Middle frontal gyrus (tissue), 1 donor: ENCODE measurements at regions not wholly inside any gene's neighbourhood (a gene's known extent, or its start where the extent isn't known, plus 50 kb on each side); places are given as distances from the start of the nearest gene placed in this dataset.
"Not testable (repeated sequence)": the region's sequence is repeated elsewhere in the genome, so short reads cannot be mapped to it uniquely, and the experiment has no call there.

Experiments used
- DNase-seq: peaks from one replicate; pipeline ENCODE4 v3.0.0-alpha.2; 2015; ENCODE audit warnings: low spot score; ENCODE audit errors: extremely low spot score

DNA sequence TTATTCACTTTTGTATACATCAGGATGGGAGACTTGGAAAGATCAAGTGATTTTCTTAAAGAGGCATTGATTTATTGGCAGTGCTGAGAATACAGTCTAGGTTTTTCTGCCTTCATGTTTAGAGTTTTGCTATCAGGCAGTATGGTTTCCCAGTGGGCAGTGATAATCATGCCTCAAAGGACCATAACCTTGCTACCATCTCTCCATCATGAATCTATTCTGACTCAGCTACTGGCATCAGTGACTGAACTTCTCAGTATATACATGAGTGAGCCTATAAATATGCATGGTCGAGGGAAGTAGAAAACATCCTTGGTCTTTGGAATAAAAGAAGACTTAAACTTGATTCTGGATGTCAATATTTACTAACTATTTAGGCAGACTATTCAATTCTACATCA lies 562.0 kb upstream of the AADAT start:
- DNase-seq = no peak

DNA sequence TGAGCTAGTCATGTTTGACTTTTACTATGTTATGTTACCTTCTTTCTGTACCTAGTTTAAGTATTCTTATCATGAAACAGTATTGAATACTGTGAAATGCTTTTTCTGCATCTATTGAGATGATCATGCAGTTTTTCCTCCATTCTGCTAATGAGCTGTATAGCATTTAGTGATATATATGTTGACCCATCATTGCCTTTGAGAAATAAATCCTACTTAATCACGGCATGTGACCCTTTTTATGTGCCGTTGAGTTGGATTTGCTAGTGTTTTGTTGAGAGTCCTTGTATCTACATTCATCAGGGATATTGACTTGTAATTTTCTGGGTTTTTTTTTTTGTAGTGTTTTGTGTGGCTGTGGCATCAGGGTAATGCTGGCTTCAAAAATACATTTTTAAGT lies 537.7 kb upstream of the AADAT start:
- DNase-seq = no peak

GRCh38 chr4:170623899-170624298 lies 534.1 kb upstream of the AADAT start:
- DNase-seq = no peak

DNA sequence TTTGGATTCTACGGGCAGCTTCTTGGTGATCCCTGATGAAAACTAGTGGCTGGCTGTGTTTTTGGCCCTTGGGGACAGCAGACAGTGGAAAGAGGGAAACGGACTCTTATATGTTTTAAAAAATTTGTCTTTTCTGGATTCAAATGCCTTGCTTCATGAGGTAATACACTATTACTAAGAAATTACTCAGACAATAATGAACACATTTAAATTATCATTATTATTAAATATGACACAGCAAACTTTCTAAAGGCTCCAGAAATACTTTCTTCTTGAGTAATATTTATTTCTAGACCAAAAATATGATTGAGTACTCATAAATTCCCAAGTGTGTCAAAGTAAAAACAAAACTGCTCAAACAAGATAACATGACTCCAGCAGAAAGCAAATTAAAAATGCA lies 520.7 kb upstream of the AADAT start:
- no peak for DNase-seq

DNA sequence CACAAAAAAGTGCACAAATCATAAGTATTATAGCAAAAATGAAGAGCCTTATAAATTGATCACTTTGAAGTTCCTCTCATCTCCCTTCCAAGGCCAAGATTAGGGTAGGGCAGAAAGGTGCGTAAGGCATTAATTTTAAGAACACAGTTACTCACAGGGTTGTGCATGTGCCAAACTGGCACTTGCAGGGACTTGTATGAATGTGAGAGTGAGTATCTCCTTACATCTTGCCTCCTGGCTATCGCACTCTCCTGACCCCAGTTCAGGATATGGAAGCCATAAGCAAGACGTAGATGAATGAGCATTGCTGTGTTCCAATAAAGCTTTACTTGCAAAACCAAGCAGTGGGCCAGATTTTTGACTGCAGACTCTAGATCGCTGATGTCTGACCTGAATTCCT lies 510.1 kb upstream of the AADAT start:
- no peak for DNase-seq

DNA sequence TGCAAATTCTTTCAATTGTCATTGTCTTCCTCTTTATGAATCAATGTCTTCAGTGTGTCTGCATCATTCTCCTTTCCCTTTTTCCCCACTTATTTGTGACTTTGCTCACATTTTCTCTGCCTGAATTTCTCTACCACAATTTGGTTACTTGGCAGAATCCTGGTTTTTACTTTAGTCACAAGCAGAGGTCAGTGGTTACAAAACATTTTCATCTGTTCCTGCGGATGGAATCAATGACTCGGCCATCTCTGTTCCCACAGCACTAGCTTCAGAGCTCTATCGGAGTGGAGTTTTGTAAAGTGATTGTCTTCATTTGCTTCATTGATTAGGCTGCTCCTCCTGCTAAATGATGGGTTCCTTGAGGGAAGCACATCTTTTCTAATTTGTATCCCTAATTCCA lies 501.3 kb upstream of the AADAT start:
- DNase-seq = no peak

DNA sequence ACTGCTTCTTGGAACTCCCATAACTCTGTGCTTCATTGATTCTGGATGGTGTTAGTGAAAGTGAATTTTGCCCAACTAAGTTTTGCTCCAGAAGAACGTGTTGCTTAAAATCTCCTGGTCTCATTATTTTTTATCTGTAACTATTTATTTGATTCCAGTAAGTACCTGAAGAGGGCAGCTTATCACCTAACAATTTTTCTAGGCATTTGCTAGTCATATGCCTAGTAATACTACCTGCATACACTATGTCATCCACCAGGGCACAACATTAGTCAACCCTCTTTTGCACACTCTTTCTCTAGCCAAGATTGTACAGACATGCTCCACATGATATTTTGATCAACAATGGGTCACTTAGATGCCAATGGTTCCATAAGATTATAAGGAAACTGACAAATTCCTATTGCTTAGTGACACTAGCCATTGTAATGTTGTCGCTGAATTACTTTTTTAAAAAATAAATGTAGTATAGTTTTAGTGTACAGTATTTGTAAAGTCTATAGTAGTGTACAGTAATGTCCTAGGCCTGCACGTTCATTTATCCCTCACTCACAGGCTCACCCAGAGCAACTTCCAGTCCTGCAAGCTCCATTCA lies 499.9 kb upstream of the AADAT start:
- DNase-seq = no peak

- DNase-seq = no peak
These were observed 492.2 kb upstream of the AADAT start for GRCh38 chr4:170581969-170582368.

DNA sequence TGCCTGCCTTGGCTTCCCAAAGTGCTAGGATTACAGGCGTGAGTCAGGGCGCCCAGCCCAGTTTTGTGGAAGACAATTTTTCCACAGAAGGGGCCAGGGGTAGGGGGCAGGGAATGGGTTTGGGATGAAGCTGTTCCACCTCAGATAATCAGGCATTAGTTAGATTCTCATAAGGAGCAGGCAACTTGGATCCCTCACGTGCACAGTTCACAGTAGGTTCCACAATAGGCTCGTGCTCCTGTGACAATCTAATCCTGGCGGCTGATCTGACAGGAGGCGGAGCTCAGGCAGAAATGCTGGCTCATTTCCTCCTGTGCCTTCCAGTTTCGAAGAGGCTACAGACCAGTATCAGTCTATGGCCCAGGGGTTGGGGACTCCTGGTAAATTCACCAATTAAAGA lies 491.6 kb upstream of the AADAT start:
- DNase-seq = no peak

DNA sequence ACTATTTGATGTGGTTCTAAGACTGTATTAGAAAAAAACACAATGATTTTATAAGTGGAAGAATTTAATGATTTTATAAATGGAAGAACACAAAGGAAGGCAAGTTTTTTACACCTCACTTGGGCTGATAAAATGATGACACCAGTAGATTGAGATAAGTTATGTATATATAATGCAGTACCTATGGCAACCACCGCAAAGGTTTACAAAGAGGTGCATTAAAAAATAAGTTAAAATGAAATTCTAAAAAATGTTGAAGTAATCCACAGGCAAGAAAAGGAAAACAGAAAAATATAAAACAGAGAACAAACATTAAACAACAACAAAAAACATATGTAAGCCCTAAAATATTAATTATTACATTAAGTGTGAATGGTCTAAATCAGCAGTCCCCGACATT lies 490.9 kb upstream of the AADAT start:
- DNase-seq = no peak

GRCh38 chr4:170538821-170539473 lies 449.2 kb upstream of the AADAT start:
- no peak for DNase-seq

GRCh38 chr4:170529748-170530722 lies 440.3 kb upstream of the AADAT start:
- no peak for DNase-seq

- no peak for DNase-seq
These were observed 436.7 kb upstream of the AADAT start for GRCh38 chr4:170526471-170526870.

DNA sequence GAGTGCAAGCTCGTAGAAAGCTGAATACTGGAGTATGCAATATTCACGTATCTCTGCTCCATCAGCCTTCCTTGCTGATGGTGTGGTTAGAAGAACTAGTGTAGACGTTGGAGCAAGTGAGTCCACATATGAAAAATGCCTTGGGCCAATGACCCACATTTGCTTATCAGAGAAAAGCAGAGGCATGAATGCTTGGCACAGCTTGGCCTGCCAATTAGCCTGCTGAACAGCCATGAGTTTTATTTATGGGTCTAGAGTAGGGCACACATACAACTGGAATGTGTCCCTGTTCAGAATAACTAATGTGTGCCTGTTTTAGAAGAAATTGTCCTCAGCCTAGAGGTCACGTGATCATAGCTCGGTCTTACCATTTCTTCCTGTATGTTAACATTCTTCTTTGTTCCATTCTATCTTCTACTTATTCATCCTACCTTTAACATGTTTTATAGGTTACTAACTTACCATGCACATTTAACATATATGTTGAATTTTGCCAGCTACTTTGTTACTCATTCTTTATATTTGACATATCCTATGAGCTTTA lies 432.7 kb upstream of the AADAT start:
- no peak for DNase-seq

DNA sequence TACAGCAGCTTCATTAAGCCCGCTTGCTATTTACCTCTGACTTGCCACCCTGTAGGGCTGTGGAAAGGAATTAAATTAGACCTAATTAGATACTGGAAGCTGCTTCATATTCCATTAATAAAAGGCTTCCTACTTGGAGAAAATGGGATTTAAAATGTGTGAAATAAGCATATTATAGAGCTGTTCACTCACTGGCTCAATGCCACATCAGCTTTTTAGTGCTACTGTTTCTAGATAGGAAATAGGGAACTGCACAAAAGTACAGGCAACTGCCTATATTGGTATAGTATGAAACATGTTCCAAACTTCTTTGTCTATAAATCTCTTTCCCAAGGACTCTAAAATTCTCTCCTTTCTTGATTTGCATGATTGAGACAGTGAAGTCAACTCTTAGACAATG lies 407.9 kb upstream of the AADAT start:
- no peak for DNase-seq

DNA sequence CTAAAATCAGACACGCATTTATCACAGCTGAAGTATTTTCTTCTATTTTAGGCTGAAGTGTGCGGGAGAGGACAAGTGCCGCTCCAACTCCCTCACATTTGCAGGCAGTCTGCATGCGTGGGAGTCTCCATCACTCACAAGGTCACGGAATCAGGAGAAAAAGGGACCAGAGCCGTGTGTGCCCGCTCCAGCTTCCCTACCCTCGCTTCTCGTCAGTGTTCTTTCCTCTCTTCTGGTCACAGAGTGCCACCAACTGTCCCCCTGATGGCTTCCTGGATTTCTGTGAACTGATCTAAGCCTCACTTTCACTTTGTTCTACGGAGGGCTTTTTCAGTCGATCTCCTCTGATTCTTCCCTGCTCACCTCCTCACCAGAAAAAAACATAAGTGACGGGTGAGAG lies 407.4 kb upstream of the AADAT start:
- DNase-seq = no peak

DNA sequence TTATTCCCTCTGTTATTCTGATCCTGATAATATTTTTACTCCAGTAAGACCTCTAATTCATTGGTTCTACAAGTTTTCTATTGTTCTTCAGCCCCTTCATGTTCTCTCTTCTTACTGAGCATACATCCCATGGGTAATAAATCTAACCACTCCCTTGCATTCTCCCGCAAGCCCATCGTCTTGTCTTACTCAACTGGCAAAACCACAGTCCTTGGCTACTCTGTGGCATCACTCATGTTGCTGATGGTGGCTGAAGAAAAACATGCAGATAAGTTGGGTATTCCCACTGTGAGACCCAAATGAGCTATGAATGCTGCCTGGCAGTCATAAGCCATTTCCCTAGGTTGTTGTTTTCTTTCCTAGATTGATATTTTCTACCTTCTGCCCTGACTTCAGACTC lies 402.2 kb upstream of the AADAT start:
- DNase-seq = no peak

DNA sequence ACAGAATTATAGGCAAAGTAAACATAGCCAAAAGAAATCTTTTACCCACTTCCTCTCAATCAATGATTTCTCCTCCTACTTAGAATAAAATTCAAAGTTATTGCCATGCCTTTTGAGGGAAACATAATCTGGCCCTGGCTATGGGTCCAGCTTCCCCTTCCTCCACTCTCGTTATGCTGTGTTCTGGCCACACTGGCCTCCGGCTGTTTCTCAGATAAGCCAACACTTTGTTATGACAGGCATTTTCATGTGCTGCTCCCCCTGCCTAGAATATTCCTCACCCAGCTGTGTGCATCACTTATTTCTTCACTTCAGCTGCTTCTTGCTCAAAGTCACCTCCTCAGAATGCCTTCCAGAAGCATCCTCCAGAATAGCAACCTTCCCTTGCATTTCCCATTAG lies 386.6 kb upstream of the AADAT start:
- no peak for DNase-seq

DNA sequence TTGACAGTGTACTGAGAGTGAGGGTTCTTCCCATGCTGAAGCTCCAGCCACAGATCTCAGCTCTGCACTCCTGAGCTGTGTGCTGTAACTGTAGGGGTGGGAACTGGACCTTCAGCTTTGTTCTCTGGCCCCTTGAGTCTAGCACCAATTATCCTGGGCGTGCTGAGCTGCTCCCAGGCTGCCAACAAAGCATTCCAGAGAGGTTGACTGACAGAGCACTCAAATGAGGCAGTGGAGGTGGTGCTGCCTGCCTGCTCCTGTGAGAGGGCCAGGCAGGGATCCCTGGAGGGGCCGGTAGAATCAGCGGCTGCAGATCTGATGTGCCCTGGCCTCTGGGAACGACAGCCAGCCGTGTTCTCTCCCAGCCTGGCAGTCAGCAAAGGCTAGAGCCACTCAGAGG lies 375.7 kb upstream of the AADAT start:
- DNase-seq = no peak

GRCh38 chr4:170464614-170465197 lies 374.9 kb upstream of the AADAT start:
- DNase-seq = no peak

DNA sequence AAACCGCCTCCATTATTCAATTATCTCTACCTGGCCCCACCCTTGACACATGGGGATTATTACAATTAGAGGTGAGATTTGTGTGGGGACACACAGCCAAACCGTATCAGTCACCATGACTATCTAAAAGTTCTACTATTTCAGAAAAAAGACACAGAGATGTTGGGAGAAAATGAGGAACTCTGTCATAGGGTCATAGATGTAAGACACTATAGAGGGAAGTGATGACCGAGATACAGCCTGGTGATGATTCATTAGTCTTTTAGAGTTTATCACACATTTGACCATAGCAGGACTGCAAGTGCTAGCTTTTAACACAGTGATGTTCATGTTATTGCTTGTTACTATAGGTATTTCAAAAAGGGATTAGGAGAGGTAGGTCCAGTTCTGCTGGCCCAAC lies 357.0 kb upstream of the AADAT start:
- no peak for DNase-seq

DNA sequence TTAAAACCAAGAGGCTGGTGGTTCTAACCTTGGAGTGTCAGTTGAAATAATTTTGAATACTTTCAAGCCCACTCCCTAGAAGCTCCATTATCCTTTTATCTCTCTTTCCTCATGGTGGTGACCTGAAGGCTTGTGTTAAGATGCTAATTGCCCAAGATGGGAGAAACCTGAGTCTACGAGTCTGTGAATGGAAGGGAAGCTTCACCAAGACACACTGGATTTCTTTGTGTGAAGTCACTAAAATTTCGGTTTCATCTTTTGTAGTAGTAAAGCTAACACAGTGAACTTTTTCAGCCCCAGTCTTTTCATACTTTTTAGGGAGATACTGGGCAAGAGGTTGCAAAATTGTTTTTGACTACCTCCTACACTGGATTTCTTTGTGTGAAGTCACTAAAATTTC lies 351.4 kb upstream of the AADAT start:
- not testable (repeated sequence) for DNase-seq
